H4 (cell line): ENCODE measurements at regions not wholly inside any gene's neighbourhood (a gene's known extent, or its start where the extent isn't known, plus 50 kb on each side); places are given as distances from the start of the nearest gene placed in this dataset.
"Not testable (repeated sequence)": the region's sequence is repeated elsewhere in the genome, so short reads cannot be mapped to it uniquely, and the experiment has no call there.

Experiments used
- DNase-seq: peaks from one replicate; pipeline ENCODE4 v3.0.0-alpha.2; 2015; ENCODE audit warnings: low spot score

GRCh38 chr16:22678311-22678710 is 135.7 kb upstream of the HS3ST2 start:
- no peak for DNase-seq

- no peak for DNase-seq
These were observed 132.2 kb upstream of the HS3ST2 start for GRCh38 chr16:22681554-22682291.

- DNase-seq = no peak
These were observed 130.7 kb upstream of the HS3ST2 start for GRCh38 chr16:22683258-22683657.

GRCh38 chr16:22683730-22684573 is 130.0 kb upstream of the HS3ST2 start:
- no peak for DNase-seq

GRCh38 chr16:22684574-22685458 is 129.1 kb upstream of the HS3ST2 start:
- peak; percentile 39 for DNase-seq

- DNase-seq = no peak
These were observed 128.5 kb upstream of the HS3ST2 start for GRCh38 chr16:22685459-22685830.

- DNase-seq = no peak
These were observed 126.9 kb upstream of the HS3ST2 start for GRCh38 chr16:22687031-22687530.

GRCh38 chr16:22688463-22688862 is 125.5 kb upstream of the HS3ST2 start:
- DNase-seq = no peak

- no peak for DNase-seq
These were observed 125.0 kb upstream of the HS3ST2 start for GRCh38 chr16:22688930-22689329.

- no peak for DNase-seq
These were observed 122.6 kb upstream of the HS3ST2 start for GRCh38 chr16:22691335-22691734.

GRCh38 chr16:22692034-22692433 is 121.9 kb upstream of the HS3ST2 start:
- no peak for DNase-seq

GRCh38 chr16:22692916-22693637 is 120.9 kb upstream of the HS3ST2 start:
- DNase-seq = no peak

GRCh38 chr16:22693638-22694340 is 120.2 kb upstream of the HS3ST2 start:
- no peak for DNase-seq

GRCh38 chr16:22694887-22695382 is 119.0 kb upstream of the HS3ST2 start:
- no peak for DNase-seq

- not testable (repeated sequence) for DNase-seq
These were observed 118.2 kb upstream of the HS3ST2 start for GRCh38 chr16:22695773-22696172.

GRCh38 chr16:22699356-22699755 is 114.6 kb upstream of the HS3ST2 start:
- no peak for DNase-seq

- no peak for DNase-seq
These were observed 108.2 kb upstream of the HS3ST2 start for GRCh38 chr16:22705799-22706198.

GRCh38 chr16:22710326-22710725 is 103.6 kb upstream of the HS3ST2 start:
- no peak for DNase-seq

GRCh38 chr16:22711847-22712246 is 102.1 kb upstream of the HS3ST2 start:
- DNase-seq = no peak

GRCh38 chr16:22712471-22712870 is 101.5 kb upstream of the HS3ST2 start:
- no peak for DNase-seq
